ENCODE measurements at regions not wholly inside any gene's neighbourhood (a gene's known extent, or its start where the extent isn't known, plus 50 kb on each side); places are given as distances from the start of the nearest gene placed in this dataset.

DNA sequence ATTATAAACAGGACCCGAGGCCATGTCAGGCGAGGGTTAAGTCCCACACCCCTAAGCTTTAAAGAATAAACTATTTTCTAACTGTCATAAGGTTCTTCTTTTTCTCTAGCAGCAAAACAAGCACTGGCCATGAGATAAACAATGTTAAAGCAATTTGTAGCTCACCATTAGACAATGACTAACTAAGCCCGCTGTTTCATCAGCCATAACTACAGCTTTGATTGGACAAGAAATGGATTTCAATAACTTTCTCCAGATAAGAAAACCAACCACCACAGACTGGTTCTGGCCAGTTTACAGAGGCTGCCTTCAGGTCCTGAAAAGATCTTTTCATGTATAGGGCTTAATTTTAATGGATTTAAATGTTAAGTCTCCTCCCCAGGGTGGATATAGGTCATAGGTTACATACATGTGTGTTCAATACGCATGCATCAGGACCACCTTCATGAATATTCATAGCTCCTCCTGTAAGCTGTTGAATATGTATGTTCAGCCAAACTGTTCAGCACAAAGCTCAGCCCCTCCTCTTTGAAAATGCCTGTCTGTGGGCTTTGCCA, 108.7 kb upstream of the RAB6C start:
- DNase-seq (ENCODE audit: low read depth): no peak

DNA sequence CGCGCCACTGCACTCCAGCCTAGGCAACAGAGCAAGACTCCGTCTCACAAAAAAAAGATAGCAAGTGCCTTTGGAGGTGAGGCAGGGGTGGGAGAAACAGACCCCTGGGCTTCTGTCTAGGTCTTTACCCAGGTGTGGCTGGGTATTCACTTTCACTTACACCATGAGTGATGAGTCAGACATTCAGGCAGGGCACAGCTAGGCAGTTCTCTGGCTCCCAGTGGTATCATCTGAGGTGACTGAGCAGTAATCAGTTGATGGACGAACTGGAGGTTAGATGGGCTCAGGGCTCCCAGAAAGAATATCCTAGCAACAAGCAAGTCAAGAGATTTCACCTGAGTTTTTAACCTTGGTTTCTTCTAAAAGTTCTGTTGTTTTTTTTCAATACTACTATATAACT, 107.0 kb upstream of the RAB6C start:
- no peak for DNase-seq (ENCODE audit: low read depth)

DNA sequence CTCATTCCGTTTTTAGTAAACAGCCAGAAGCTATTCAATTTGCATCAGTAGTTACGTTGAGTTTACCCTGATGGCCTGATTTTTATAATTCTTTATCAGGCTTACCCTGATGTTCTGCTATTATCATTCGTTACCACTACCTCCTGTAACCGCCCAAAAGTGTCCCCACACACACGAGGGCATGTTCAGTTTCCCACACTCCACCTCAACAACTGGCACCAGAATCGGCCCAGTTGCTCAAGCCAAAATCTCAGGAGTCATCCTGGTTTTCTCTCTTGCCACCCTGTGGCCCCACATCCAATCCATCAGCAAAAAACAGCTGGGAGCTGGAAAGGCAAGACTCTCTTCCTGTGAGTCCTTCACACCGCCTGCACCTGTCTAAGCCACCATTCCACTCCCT, 102.9 kb upstream of the RAB6C start:
- DNase-seq (ENCODE audit: low read depth): no peak

DNA sequence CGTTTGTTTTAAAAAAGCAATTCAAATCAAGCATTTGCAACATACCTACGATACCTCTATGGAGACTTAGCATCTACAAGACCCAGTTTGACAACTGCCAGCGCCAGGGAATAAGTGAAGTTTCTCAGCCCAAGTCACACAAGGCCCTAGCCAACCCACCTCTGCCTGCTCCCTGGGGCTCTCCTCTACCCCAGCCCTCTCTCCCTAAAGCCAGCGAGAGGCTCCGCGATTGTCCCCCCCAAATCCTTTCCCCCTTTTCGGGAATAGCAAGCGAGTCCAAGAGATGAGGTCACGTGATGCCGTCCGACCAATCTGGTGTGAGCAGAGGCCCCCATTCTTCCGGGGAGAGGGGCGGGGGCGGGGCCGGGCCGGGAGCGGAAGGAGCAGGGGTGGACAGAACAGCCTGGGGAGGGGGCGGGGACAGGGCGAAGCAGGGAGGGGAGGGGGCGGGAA, 102.2 kb upstream of the RAB6C start:
- DNase-seq (ENCODE audit: low read depth): peak; percentile 79

DNA sequence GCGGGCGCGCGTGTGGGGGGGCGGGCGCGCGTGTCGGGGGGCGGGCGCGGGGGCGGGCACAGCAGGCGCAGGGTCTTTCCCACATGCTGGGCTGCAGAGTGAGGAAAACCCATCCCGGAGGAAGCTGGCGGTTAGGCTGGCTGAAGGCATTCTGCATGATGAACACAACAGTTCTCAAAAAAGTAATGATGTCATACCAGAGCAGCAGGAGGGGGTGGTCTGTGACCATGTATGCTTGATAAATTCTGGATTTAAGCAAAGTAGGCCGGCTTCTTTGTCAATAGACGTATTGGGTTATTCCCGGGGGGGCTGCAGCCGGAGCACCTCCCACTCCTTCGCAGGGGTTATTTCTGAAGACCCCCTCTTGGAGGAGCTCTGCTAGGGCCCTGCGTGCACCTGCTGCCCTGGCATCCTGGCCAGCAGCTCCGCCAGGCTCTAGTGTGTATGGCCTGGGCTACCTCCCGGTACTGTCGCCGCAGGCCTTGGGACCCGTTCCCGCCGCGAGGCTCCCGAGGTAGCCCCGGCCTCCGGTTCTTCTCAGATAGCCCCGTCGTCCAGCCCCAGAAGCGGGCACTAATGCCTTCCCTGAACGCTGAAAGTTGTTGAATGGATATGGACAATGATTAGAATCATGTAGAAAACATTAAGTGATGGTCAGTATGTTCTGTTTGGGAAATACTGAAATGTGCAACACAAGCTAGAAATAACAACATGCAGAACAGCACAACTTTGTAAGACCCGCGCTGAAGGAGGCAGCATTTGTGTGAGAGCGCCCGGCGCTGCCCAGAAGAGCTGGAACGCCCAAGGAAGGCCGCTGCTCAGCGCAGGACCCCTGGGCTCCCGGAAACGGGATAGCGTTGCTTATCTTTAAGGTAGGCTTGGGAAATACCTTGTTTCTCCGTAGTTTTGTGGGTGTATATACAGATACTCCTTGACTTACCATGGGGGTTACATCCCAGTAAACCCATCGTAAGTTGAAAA, 101.4 kb upstream of the RAB6C start:
- DNase-seq (ENCODE audit: low read depth): peak; percentile 18

DNA sequence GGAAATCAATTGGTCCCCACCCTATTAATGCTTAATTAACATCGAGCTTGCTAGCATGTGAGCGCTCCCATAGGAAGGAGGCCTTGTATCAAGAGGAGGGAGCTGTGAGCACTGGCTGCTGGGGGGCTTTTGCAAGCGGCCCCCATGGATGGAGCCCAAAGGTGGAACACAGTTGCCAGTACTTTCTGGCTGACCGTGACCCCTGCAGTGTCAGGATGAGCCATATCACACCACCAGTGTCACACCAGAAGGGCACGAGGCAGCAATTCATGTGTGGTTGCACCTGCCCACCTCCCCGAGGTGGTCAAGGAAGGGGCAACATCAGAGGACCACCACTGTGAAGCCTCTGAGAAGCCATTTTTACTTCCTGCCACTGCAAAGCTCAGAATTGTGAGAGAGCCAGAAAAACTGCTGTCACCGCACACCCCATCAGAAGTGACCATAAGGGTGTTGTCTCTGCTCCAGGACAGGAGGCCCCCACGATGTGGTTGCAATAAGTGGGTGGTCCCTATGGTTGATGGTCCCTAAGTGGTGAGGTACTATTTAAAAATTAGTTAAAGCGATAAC, 99.8 kb upstream of the RAB6C start:
- DNase-seq (ENCODE audit: low read depth): no peak

DNA sequence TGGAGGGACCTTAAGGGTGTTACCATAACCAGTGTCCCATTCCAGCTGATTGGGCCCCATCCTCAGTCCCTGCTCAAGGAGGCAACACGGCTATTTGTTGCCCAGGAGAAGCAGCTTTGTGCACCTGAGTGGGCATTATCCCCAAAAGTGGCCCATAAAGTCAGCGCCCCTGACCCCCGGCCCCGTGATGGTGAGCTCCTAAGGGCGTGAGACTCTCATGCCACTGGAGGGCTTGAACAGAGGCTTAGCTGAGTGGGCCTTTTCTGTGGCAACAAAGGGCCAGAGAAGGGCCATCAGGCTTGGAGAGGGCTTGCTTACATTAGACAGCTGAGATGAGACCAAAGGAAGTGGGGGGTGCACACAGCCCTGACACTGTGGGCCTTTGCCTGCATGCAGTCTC, 99.2 kb upstream of the RAB6C start:
- DNase-seq (ENCODE audit: low read depth): no peak

DNA sequence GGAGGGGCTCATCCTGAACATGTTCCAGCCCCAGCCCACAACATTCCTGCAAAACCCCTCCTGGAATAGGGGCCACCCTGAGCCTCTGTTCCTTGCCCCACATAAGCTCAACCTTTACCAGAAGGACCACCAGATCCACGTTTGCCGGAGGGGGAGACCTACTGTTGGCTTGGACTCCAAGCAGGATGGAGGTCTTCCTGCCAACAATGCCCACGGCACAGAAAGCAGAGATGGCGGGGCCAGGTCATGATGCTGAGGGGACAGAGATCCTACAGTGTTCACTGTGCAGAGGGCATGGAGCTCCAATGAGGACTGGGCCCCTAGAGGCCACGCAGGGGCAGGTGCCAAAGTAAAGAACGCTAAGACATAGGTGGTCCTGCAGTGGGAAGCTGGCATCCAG, 98.5 kb upstream of the RAB6C start:
- no peak for DNase-seq (ENCODE audit: low read depth)

DNA sequence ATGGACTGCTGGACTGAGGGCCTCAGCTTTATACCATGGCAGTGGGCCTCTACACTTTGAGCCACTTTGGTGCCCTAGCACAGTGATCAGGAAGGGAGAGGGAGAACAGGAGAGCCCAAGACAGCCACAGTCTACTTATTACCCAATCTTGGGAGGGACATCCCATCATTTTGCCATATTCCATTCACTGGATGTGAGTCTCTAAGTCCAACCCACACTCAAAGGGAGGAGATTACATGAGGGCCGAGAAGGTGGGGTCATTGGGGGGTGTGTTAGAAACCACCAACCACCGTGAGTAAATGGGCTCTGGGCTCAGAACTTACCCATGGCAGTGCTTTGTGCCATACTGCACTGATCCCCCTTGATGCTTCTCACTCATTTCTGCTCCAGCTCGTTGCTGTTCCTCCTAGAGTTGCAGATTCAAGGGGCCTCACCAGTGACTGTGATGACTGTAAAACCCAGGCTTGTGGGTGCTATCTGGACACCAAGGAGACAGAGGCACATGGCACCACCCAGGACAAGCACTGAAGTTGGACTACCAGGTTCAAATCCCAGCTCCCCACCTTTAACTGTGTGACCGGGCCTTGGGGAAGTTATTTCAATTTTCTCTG, 97.6 kb upstream of the RAB6C start:
- no peak for DNase-seq (ENCODE audit: low read depth)

DNA sequence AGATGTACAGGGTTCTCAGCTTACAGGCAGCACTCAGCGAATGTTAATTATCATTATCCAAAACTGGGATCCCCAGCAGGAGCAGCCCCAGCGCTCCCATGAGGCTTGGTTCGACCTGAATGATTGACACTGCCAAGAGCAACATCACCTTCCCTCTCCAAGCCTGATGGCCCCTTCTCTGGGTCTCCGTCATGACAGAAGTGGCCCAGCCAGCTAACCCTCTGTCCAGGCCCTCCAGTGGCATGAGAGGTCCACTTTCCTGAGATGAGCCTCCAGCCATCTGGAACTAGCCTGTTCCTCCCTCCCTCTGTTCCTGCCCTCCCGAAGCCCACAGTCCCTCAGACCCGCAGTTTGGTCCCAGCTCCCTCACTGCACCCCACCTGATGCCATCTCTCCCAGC, 97.0 kb upstream of the RAB6C start:
- DNase-seq (ENCODE audit: low read depth): no peak

DNA sequence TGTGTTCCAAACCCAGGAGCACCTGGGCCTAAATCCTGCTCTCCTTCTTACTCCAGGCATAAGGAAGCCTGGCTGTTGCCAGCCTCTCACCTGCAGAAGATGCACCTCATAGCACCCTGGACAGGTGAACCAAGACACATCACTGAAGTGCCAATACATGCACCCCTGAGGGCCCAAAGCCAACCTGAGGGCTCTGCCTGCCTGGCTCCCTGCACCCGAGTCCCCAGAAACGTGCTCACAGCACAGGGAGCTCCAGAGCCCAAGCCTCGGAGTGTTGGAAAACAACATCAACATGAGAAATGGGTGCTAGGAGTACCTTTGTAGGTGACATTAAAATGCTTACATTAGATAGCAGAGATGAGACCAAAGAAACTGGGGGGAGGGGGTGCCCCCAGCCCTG, 96.3 kb upstream of the RAB6C start:
- no peak for DNase-seq (ENCODE audit: low read depth)

DNA sequence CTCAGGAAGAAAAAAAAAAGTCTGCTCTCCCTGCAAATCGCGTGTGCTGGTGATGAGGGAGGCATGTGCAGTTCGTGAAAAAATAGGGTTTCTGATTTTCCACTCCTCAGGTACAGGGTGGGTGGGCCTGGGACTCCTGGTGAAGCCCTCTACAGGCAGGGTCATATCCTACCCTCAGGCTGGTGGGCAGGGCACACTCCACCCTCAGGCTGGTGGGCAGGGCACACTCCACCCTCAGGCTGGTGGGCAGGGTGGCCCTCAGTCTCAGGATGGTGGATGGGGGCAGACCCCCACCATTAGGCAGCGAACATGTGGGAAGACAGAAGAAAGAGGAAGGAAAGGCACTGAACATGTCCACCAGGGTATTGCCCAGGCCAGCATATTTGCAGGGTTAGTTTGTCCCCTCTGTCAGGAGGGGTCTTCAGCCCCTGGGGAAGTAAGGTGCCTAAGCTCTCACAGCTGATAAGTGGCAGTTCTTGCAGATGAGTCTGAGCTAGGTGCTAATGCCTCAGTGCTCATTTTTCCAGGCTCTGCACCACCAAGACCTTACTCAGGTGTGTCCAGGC, 95.2 kb upstream of the RAB6C start:
- no peak for DNase-seq (ENCODE audit: low read depth)

DNA sequence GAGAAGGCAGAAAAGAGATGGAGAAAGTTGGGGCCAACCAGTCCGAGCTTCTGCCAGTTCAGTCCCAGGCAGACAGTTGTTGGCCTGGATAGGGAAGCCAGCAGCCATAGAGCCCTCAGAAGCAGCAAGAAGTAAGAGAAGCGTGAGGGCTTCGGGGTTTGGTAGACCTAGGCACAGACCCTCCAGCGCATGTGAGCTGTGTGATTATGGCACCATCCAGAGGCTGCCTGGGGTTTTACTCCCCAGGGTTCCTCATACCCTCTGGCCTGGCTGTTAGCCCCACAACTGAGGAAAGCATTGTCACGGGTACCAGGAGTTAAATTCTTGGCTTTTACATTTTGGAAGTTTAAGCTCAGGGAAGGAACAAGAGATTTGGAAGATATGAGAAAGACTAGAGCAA, 93.7 kb upstream of the RAB6C start:
- DNase-seq (ENCODE audit: low read depth): no peak

DNA sequence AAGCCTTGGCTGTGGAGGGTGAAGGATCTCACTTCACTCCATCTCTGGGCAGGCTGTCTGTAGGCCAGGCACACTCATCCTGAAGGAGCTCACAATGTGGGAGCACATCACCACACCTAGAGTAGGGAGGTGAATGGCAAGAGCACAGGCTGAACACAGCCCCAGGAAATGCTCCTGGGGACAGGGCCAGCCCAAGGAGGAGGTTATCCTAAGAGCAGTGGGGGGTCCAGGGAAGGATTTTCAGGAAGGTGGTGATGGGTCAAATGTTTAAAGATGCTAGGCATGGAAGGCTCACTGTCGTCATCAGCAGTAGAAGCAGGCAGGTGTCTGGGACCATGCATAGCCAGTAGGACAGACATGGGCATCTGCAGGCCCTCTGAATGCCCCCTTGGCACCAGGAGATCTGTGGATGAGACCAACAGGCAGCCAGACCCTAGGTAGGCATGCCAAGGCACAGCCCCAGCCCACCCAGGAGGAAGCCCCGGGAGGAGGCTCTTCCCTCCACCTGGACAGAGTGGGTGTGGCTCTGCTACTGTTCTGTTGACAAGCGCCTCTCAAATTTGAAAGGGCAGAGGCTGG, 91.7 kb upstream of the RAB6C start:
- DNase-seq (ENCODE audit: low read depth): no peak

DNA sequence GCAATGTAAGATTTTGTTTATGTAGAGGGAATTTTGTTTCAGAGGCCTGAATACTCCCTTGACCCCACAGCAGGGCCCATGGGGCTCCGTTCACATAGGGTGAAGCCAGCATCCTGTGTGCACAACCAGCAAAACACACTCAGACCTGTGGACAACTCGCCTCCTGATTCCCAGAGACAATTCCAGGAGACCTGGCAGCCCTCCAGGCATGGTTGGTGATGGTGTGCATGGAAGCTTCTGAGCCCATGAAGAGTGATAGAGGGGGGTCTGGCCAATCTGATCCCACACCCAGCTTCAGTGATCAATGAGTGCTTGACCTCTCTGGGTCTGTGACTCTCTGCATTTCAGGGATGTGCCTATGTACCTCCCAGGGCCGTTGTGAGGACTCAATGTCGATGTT, 91.0 kb upstream of the RAB6C start:
- DNase-seq (ENCODE audit: low read depth): no peak

DNA sequence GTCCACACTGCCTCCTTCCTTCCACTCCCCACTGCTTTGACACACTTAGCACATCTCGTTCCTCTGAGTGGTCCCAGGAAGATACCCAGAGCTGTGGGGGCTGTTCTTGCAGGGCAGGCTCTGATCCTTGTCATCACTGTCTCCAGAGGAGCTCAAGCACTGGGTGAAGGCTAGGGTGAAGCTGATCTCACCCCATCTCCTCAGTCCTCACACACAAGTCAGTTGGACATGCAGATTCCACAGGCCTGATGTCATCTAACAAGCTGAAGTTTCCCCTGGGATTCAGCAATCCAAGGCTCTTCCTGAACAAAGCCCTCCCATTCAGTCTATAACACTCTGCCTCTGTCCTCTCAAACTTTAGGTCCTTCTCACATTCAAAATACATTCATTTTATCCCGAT, 90.6 kb upstream of the RAB6C start:
- no peak for DNase-seq (ENCODE audit: low read depth)

DNA sequence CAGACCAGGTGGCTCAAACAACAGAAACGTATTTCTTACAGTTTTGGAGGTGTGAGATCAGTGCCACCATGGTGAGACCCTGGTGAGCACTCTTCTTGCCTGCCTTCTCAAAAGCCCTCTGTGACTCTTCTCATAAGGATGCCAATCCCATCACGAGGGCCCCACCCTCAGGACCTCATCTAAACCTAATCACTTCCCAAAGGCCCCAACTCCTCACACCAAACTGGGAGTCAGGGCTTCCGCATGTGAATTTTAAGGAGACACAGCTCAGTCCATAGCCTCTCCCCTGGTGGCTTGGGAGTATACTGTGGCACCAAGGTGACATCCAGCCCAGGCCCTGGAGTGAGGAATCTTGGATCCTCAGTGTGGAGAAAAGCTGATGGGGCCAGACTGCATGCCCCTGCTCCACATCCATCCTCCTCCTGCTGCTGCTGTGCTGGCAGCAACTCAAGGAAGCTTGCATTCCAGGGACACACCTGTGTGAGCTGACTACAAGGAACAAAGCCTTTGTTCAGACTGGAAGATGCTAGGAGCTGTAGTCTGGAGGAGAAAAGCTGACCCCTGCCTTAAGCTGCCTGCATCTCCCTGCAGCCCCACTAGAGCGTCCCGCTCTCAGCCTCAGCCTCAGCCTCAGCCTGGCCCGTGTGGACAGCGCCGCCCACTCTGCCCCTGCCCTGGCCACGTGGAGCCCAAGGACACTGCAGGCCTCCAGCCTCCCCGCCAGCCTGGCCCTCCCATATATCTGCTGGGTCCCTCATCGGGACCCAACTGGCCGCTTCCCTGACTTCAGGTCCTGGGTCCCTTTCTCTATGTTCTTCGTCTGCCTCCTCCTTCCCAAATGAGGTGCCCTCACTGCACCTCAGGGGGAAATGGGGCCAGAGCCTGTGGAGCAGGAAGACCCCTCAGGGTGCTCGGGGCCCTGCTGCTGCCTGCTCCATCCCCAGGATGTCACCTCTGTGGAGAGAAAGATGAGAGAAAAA, 87.8 kb upstream of the RAB6C start:
- no peak for DNase-seq (ENCODE audit: low read depth)

DNA sequence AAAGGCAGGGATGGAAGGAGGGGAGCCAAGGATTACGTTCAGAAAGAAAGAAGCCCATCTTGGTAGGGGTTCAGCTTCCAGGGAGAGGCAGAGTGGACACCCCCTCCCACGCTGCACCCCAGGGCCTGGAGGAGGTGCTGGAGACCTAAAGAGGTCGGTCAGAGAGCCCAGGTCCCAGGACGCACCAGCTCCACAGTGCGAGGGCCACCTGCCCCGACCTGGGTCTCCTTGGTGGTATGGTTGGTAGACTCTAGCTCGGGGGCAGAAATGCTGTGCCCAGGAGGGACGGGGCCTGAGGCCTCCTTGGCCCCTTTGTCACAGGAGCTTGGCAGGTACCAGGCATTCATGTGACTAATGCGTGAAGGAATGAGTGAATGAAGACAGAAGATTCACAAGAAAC, 87.1 kb upstream of the RAB6C start:
- DNase-seq (ENCODE audit: low read depth): no peak

DNA sequence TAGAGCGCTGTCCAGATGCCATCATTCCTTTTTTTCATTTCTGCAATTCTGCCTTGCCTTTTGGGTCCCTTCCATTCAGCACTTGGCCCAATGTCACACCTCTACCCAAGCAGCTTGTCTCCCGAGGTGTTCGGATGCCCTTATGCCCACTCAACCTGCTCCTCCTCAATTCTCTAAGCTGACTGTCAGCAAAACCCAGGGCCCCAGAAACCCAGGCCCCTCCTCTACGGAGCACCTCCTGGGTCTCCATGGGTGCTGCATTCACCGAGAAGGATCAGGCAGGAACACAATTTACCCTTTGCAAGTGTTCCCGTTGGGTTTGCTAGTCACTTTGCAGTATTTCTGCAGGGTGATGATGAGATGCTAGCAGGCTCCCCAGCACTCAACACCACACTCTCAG, 86.7 kb upstream of the RAB6C start:
- no peak for DNase-seq (ENCODE audit: low read depth)

DNA sequence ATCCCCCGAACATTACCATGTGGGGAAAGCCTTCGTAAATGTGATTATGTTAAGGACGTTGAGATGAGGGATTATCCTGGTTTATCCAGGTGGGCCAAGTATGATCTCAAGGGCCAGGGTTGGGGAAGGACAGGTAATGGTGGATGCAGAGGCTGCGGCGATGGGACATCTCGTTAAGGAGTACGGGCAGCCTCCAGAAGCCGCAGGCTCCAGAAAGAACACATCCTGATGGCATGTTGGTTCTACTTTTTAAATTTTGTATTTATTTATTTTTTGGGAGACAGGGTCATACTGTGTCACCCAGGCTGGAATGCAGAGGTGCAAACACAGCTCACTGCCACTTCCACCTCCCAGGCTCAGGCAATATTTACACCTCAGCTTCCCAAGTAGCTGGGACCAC, 86.2 kb upstream of the RAB6C start:
- no peak for DNase-seq (ENCODE audit: low read depth)

DNA sequence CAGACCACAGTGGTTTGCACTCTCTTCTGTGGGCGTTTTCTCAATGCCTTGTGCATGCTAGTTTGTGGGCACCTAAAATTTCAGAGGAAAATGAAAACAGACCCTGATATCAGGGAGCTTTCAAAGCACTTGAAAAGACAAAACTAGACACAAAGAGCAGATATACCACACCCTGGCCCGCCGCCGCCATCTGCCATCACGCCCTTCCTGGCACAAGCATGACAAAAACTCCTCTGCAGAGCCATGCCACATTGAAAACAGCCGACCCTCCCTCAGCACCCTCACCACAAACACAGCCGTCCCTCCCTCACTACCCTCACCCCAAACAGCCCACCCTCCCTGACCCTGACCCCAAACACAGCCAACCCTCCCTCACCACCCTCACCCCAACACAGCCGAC, 84.8 kb upstream of the RAB6C start:
- no peak for DNase-seq (ENCODE audit: low read depth)
